AG04449 (cell line): ENCODE measurements at regions not wholly inside any gene's neighbourhood (a gene's known extent, or its start where the extent isn't known, plus 50 kb on each side); places are given as distances from the start of the nearest gene placed in this dataset.

Experiments
- CTCF ChIA-PET: fragments of 350-600 bp; formaldehyde crosslinking; extraction: SDS; loops from one replicate; lab custom pipeline; 2021; ENCODE audit warnings: antibody characterized with exemption; lab: Yijun Ruan, JAX
- POLR2A ChIA-PET: fragments of 400-600, 350-600 bp; formaldehyde crosslinking; extraction: SDS; loops from one replicate; lab custom pipeline; 2020; ENCODE audit warnings: antibody characterized with exemption, inconsistent platforms; lab: Yijun Ruan, JAX
- DNase-seq: peaks from one replicate; pipeline ENCODE4 v3.0.0-alpha.2; 2010; ENCODE audit warnings: low read depth, low spot score
- H3K4me3 ChIP-seq: 2 replicates; pipeline ENCODE4 v1.5.1; 2011; ENCODE audit warnings: low read depth, mild to moderate bottlenecking, control low read depth, low read length
- TF ChIP-seq, protein P1 (sequence below): IDR thresholded peaks from one replicate; pipeline ENCODE4 v1.5.1; 2011; ENCODE audit warnings: mild to moderate bottlenecking, moderate library complexity, low read length, control low read depth, inconsistent platforms; ENCODE audit not compliant: insufficient read depth; ENCODE audit errors: missing control alignments

DNA sequence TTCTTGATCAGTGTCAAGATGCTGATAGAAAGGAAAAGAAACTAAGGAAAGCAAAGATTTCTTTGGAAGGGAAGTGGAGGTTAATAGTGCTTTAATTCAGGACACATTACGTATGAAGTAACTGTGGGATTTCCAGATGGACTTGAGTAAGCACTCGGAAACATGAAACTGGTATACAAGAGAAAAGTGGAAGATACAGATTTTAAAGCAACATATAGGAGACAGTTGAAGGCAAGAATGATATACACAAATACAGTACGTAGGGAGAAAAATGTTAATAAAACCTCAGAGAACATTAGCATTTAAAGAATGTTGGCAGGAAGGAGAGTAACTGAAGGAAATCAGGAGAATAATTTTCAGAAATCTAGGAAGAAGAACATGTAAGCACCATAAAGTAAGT lies 730.9 kb upstream of the ADGRL2 start:
- no peak overlapping the region for H3K4me3 ChIP-seq
- ChIA-PET CTCF (no interaction called here), POLR2A (no interaction called here)
- no peak for DNase-seq
- TF ChIP-seq, protein P1, sequence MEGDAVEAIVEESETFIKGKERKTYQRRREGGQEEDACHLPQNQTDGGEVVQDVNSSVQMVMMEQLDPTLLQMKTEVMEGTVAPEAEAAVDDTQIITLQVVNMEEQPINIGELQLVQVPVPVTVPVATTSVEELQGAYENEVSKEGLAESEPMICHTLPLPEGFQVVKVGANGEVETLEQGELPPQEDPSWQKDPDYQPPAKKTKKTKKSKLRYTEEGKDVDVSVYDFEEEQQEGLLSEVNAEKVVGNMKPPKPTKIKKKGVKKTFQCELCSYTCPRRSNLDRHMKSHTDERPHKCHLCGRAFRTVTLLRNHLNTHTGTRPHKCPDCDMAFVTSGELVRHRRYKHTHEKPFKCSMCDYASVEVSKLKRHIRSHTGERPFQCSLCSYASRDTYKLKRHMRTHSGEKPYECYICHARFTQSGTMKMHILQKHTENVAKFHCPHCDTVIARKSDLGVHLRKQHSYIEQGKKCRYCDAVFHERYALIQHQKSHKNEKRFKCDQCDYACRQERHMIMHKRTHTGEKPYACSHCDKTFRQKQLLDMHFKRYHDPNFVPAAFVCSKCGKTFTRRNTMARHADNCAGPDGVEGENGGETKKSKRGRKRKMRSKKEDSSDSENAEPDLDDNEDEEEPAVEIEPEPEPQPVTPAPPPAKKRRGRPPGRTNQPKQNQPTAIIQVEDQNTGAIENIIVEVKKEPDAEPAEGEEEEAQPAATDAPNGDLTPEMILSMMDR = no peak

DNA sequence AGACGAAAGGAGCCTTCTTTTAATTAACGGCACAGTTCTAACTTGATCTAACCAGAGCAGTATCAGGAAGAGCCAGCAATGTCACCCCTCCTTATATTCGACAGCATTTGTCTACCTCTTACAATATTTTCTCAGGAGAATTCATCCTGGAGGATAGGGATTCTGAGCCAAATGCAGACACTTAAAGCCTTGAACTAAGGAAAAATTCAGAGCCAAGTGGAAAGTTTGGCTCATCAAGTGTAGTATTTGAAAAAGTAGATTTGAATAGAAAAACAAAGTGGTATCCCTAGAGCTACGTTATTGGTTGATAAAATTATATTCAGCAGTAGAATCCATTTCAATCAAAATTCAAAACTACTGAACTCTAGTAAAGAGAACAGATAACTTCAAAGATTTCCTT lies 732.0 kb upstream of the ADGRL2 start:
- CTCF ChIA-PET = no interaction called here
- H3K4me3 ChIP-seq = no peak overlapping the region
- POLR2A ChIA-PET = no interaction called here
- DNase-seq = no peak
- TF ChIP-seq, protein P1 = no peak

DNA sequence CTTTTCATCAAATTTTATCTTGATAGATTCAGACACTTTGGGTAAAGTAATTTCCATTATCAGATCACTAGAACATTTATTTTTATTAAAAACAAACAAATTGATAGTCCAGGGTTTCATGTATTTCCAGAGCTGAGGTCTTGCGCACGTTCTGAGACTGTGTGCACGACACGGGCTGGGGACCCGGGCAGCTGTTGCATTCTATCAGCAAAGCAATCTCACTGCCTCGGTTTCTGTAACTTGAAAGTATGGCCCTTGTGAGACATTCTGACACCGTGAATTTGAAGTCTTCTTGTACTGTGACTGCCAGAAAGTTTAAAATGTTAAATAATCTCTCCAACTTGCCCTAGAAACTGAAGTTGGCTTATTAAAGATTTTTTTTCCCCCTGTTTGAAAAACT lies 746.9 kb upstream of the ADGRL2 start:
- H3K4me3 ChIP-seq = no peak overlapping the region
- ChIA-PET CTCF (no interaction called here), POLR2A (no interaction called here)
- TF ChIP-seq, protein P1 = no peak
- no peak for DNase-seq

DNA sequence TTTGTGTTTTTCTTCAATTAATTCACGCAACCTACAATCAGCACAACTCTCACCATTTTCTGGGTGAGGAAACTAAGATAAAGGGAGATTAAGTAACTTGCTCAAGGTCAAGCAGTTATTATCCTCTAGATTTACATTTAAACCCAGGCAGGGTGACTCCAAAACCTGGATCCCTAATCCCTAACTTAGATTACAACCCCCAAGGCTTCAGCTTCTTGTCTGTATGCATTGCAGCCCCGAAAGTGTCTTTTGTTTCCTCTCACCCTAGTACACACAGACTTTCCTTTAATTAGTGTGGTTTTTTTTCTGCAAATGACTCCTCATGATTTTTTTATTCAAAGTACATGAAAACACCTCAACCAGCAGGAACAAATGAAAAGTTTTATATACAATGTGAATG lies 748.6 kb upstream of the ADGRL2 start:
- ChIA-PET POLR2A (no interaction called here), CTCF (no interaction called here)
- no peak overlapping the region for H3K4me3 ChIP-seq
- DNase-seq = no peak
- TF ChIP-seq, protein P1 = no peak

DNA sequence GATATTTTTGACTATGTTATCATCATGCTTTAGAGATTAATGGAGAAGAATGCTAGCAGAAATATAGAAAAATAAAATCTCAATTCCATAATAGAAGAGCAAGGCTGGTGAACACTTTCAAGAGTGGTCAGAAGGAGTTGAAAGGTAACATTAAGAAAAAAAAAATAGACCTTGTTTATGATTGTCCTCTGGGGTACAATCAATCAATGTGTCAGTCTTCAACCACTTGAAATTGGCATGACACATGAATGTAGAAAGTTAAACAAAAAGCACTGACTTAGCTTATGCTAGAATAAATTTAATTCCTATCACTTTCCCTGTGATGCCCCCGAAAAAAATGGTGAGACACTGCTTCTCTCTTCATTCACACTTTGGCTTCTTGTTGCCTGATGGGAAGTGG lies 750.3 kb upstream of the ADGRL2 start:
- H3K4me3 ChIP-seq = no peak overlapping the region
- no peak for DNase-seq
- ChIA-PET POLR2A (no interaction called here), CTCF (no interaction called here)
- TF ChIP-seq, protein P1 = no peak

DNA sequence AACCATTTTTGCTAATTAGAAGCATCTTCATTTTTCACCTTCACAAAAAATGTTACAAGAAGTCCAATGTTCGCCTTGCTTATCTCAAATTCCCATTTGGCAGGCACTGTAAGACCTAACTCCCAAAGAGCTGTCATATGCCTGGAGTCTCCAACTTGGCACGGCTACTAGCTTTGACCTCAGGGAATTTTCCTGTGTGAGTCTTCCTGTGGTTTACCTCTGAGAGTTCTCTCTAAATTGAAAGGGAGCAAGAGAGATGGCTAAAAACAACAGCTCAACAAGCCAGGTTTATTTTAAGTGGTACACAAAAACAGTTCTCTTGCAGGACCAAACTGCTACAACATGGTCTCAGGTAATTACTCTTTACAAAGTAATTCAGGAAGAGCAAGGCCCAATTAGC lies 756.0 kb upstream of the ADGRL2 start:
- CTCF ChIA-PET = no interaction called here
- no peak for DNase-seq
- TF ChIP-seq, protein P1 = no peak
- H3K4me3 ChIP-seq = no peak overlapping the region
- POLR2A ChIA-PET = no interaction called here
